Suppressor macrophage treated with lipopolysaccharide for 4 hours (primary cell): ENCODE measurements at regions not wholly inside any gene's neighbourhood (a gene's known extent, or its start where the extent isn't known, plus 50 kb on each side); places are given as distances from the start of the nearest gene placed in this dataset.

Experiments
- DNase-seq: peaks from one replicate; pipeline ENCODE4 v3.0.0-alpha.2; 2020

- DNase-seq: peak; percentile 56
These were observed 130.8 kb upstream of the STC2 start for GRCh38 chr5:173458828-173459609.

- no peak for DNase-seq
These were observed 129.3 kb upstream of the STC2 start for GRCh38 chr5:173457482-173457881.

DNA sequence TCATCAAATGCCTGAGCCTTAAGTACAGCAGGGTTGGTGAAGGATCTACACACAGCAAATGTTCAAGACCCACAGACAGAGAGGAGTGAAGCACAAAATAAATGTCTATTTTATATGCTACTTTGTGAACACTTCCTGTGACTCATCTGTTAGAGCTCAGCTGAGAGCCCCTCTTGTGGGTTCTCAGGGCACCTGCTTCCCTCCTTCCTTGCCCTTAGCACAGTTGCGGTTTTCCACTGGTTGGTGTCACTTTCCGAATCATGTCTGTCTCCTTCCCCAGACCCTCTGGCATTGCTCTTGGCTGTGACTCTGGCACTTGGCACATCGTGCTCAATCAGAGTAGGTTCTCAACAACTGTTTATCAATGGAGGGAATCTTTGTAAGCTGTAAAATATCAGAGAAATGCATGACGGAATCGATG, 128.5 kb upstream of the STC2 start:
- peak; percentile 2 for DNase-seq

GRCh38 chr5:173456181-173456580, 128.0 kb upstream of the STC2 start:
- no peak for DNase-seq

GRCh38 chr5:173455599-173455957, 127.4 kb upstream of the STC2 start:
- no peak for DNase-seq

- DNase-seq: peak; percentile 2
These were observed 126.8 kb upstream of the STC2 start for GRCh38 chr5:173454736-173455598.

DNA sequence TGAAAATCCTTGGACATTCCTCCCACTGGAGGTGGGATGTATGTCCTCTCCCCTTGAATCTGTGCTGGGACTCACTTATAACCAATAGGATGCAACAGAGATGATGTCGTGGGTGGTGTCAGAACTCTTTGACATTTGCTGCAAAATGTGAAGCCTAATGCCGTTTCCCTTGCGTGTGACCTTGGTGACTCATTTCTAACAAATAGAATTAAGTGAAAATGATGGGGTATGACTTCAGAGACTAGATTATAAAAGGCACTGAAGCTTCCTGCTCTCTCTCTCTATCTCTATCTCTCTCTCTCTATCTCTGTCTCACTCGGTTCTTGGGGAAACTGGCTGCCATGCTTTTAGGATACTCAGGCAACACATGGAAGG, 126.1 kb upstream of the STC2 start:
- DNase-seq: peak; percentile 58

- no peak for DNase-seq
These were observed 125.0 kb upstream of the STC2 start for GRCh38 chr5:173453167-173453566.

DNA sequence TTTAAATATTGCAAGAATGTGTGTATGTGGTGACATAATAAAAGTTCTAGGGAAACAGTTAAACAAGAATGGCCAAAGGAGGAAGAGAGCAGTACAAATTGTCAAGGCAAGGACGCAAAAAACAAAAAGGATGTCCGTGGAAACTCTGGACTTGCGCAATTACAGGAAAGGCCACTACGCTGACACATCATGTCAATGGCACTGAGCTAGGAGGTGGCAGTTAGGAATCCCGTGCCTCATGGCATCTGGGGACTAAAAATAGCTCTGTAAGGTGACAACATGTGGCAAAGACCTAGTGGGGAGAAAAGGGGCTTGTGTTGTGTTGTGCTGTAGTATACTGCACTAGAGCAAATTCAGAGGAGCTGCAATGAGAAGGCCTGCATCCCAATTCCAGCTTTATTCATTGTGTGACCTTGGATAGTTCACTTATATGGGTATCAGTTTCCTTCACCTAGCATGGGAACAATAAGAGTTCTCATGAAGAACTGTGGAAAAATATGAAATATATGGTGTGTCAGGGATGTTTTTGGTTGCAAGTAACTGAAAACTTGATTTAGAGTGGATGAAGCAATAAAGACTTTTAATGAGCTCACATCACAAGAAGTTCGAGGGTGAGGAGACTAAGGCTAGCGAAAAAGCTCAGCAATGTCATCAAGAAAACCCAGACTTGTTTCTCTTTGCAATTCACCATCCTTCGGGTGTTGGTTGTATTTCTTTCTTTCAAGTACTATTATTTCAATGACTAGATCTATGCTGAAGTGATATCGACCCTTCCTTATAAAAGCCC, 124.1 kb upstream of the STC2 start:
- DNase-seq: peak; percentile 92

DNA sequence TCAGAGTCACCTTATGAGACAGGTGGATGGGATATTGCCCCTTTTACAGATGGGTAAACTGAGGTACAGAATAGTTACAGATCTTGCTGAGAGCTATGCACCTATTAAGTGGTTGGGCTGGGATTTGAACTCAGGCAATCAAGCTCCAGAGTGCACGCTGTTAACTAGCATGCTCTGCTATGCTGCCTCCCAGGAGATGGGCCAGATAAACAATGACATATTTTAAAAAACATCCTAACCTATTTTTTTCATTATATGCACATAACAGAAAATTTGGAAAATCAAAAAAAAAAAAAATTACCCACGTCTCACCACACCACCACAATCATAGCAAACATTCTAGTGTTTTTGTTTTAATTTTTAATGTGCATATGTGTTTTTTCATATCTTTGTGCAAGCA, 123.4 kb upstream of the STC2 start:
- no peak for DNase-seq

GRCh38 chr5:173451031-173451430, 122.8 kb upstream of the STC2 start:
- no peak for DNase-seq

DNA sequence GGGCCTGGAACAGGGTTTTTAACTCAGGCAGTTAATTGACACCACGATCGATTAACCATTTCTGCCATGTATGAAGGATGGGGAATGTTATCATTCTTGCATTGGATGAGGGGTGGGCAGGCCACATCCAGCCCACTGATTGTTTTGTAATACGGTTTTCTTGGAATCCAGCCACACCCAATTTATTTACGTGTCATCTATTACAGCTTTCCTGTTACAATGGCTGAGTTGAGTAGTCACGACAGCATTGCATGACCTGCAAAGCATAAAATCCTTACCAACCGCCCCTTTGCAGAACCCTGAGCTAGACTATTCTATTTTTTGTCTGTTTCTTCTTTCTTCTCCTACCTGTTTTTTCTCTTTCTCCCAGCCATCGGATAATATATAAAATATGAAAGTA, 122.0 kb upstream of the STC2 start:
- DNase-seq: no peak

GRCh38 chr5:173448856-173449255, 120.6 kb upstream of the STC2 start:
- DNase-seq: no peak

DNA sequence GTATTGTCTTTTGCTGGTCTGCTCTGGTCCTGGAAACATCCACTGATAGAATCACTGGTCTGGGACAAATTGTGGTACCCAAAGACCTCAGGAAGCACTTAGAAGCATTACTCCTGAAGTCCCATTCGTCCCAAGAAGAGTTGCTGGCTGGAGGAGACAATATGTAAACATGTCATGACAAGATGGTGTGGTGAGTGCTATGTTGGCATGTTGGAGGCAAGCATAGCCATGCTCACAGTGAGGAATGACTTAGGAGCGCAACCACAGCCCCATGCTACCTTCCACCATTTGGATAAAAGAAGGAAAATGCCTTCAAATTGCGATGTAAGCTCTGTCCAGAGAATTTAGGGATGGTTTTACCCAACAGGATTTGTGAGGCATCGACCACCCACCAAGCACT, 115.8 kb upstream of the STC2 start:
- no peak for DNase-seq

GRCh38 chr5:173441053-173441628, 112.9 kb upstream of the STC2 start:
- DNase-seq: no peak

- DNase-seq: no peak
These were observed 110.7 kb upstream of the STC2 start for GRCh38 chr5:173438951-173439350.

DNA sequence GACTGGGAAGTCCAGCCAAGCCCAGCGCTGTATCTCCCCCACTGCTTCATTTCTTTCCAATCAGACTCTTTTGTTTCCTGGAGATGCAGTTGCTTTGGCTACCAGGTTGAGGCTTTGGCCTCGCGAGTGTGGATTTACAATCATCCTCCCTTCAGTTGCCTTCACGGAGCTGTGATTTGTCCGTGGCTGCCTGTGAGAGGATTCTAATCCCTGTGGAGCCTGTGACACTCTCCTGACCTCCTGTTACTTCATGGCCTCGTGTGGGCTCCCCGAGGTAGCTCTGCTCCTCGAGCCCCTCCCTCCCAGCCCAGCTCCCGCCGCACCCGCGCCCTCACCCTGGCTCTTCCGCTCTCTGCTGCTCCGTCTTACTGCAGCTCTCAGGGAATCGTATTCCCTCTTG, 107.2 kb upstream of the STC2 start:
- DNase-seq: no peak

- DNase-seq: no peak
These were observed 106.1 kb upstream of the STC2 start for GRCh38 chr5:173434270-173434669.

GRCh38 chr5:173430394-173430793, 102.2 kb upstream of the STC2 start:
- DNase-seq: no peak

DNA sequence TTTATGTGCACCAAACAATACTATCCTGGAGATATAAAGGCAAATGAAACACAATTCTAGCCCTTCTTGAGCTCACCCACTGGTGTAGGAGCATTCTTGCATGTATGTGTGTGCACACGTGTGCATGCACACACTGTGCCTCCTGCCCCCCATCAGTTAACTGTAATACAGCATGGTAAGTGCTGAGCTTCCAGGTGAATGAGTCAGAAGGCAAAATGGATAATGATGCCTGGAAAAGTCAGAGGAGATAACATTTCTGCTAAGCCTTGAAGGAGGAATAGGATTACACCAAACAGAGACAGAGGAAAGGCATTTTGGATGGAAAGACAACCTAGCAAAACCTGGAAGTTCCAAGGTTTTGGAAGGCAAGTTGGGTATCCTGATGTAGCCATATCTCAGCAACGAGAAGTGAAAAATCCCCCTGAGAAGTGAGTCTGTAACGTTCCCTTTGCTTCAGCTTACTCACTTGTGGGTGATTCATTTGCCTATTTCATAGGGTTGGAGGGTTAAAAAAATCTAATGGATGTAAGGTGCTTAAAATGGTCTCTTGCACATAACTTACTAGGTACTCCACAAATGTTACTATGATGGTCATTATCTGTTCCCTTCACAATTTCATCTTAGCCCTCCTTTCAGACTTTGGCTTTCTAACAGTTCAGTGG, 101.4 kb upstream of the STC2 start:
- DNase-seq: no peak

- DNase-seq: no peak
These were observed 95.4 kb upstream of the STC2 start for GRCh38 chr5:173423452-173424117.

- DNase-seq: no peak
These were observed 91.9 kb upstream of the STC2 start for GRCh38 chr5:173420108-173420507.
